Astrocyte (in vitro differentiated cells and primary cell): ENCODE measurements at regions not wholly inside any gene's neighbourhood (a gene's known extent, or its start where the extent isn't known, plus 50 kb on each side); places are given as distances from the start of the nearest gene placed in this dataset.

Experiments used
- EZH2 ChIP-seq: IDR thresholded peaks from 2 replicates; pipeline ENCODE4 v1.6.1; 2012; ENCODE audit warnings: mild to moderate bottlenecking, low read length, inconsistent platforms; ENCODE audit not compliant: insufficient read depth
- TF ChIP-seq, protein P1 (sequence below): IDR thresholded peaks from 2 replicates; pipeline ENCODE4 v1.5.1; 2011; ENCODE audit warnings: low read depth, mild to moderate bottlenecking, inconsistent platforms, low read length, moderate library complexity; ENCODE audit not compliant: insufficient read depth

- TF ChIP-seq, protein P1, sequence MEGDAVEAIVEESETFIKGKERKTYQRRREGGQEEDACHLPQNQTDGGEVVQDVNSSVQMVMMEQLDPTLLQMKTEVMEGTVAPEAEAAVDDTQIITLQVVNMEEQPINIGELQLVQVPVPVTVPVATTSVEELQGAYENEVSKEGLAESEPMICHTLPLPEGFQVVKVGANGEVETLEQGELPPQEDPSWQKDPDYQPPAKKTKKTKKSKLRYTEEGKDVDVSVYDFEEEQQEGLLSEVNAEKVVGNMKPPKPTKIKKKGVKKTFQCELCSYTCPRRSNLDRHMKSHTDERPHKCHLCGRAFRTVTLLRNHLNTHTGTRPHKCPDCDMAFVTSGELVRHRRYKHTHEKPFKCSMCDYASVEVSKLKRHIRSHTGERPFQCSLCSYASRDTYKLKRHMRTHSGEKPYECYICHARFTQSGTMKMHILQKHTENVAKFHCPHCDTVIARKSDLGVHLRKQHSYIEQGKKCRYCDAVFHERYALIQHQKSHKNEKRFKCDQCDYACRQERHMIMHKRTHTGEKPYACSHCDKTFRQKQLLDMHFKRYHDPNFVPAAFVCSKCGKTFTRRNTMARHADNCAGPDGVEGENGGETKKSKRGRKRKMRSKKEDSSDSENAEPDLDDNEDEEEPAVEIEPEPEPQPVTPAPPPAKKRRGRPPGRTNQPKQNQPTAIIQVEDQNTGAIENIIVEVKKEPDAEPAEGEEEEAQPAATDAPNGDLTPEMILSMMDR = no peak
- no peak for TF ChIP-seq EZH2
Observed at GRCh38 chr14:84856751-84857534, 673.0 kb upstream of the FLRT2 start.
